ENCODE measurements at regions not wholly inside any gene's neighbourhood (a gene's known extent, or its start where the extent isn't known, plus 50 kb on each side); places are given as distances from the start of the nearest gene placed in this dataset.
"Not testable (repeated sequence)": the region's sequence is repeated elsewhere in the genome, so short reads cannot be mapped to it uniquely, and the experiment has no call there.

- H3K27me3 ChIP-seq: no peaks in the 10 kb centered on the region
- intact Hi-C loops (cut with DNase I): no loop called here
- H3K36me3 ChIP-seq: no peaks in the 10 kb centered on the region
- no peak for DNase-seq
- WGBS, 3 donors: 96 to 97% (median 97%) methylated on average over 2 of the region's 2 CpGs
- no peak overlapping the region for H3K4me3 ChIP-seq
- H3K4me1 ChIP-seq (ENCODE audit: insufficient read depth): no peaks in the 10 kb centered on the region
- no peaks in the 10 kb centered on the region for H3K9me3 ChIP-seq
- TF ChIP-seq CTCF (IDR thresholded peaks at IDR 0.05) (no peak), EP300 (IDR thresholded peaks at IDR 0.05) (no peak), POLR2A (IDR thresholded peaks at IDR 0.05) (no peak)
- H3K27ac ChIP-seq: no peak overlapping the region
Observed at GRCh38 chr10:28370107-28370835, 67.4 kb upstream of the MPP7 start.

GRCh38 chr10:28371638-28372037, 68.8 kb upstream of the MPP7 start:
- H3K36me3 ChIP-seq; DNase-seq; H3K4me1 ChIP-seq (ENCODE audit: insufficient read depth); intact Hi-C loops (cut with DNase I); H3K9me3 ChIP-seq; H3K27me3 ChIP-seq; H3K4me3 ChIP-seq; H3K27ac ChIP-seq: not testable (repeated sequence)
- 77 to 81% (median 80%) methylated on average over 1 of the region's 1 CpG for WGBS, 3 donors

GRCh38 chr10:28374036-28374435, 71.2 kb upstream of the MPP7 start:
- no peaks in the 10 kb centered on the region for H3K27me3 ChIP-seq
- no peak overlapping the region for H3K4me3 ChIP-seq
- H3K4me1 ChIP-seq (ENCODE audit: insufficient read depth): no peaks in the 10 kb centered on the region
- TF ChIP-seq EP300 (IDR thresholded peaks at IDR 0.05) (no peak), CTCF (IDR thresholded peaks at IDR 0.05) (no peak), POLR2A (IDR thresholded peaks at IDR 0.05) (no peak)
- H3K36me3 ChIP-seq: no peaks in the 10 kb centered on the region
- 66 to 85% (median 81%) methylated on average over 2 of the region's 2 CpGs for WGBS, 3 donors
- no peak for DNase-seq
- H3K27ac ChIP-seq: no peak overlapping the region
- no peaks in the 10 kb centered on the region for H3K9me3 ChIP-seq
- intact Hi-C loops (cut with DNase I): no loop called here

- no peak for DNase-seq
- no peaks in the 10 kb centered on the region for H3K27me3 ChIP-seq
- no peak for TF ChIP-seq EP300 (IDR thresholded peaks at IDR 0.05)
- TF ChIP-seq CTCF (IDR thresholded peaks at IDR 0.05): no peak
- TF ChIP-seq POLR2A (IDR thresholded peaks at IDR 0.05): no peak
- H3K9me3 ChIP-seq: no peaks in the 10 kb centered on the region
- no peaks in the 10 kb centered on the region for H3K36me3 ChIP-seq
- no peak overlapping the region for H3K27ac ChIP-seq
- no peaks in the 10 kb centered on the region for H3K4me1 ChIP-seq (ENCODE audit: insufficient read depth)
- intact Hi-C loops (cut with DNase I): loop anchor here in 1 of 4 donors (5.0 kb wide), 1 partner anchor 128 kb away; no protein-coding TSS in a partner anchor
- 64 to 91% (median 65%) methylated on average over 3 to 10 of the region's 10 CpGs for WGBS, 3 donors
- no peak overlapping the region for H3K4me3 ChIP-seq
Observed at GRCh38 chr10:28375399-28376354, 72.8 kb upstream of the MPP7 start.

Measured in ovary (tissue), 7 donors.